Bone marrow (tissue), 2 donors: ENCODE measurements at regions not wholly inside any gene's neighbourhood (a gene's known extent, or its start where the extent isn't known, plus 50 kb on each side); places are given as distances from the start of the nearest gene placed in this dataset.
"Not testable (repeated sequence)": the region's sequence is repeated elsewhere in the genome, so short reads cannot be mapped to it uniquely, and the experiment has no call there.

Experiments
- DNase-seq, 2 donors: peaks; one replicate each; lab custom pipeline; 2025; lab: John Stamatoyannopoulos, UW

DNA sequence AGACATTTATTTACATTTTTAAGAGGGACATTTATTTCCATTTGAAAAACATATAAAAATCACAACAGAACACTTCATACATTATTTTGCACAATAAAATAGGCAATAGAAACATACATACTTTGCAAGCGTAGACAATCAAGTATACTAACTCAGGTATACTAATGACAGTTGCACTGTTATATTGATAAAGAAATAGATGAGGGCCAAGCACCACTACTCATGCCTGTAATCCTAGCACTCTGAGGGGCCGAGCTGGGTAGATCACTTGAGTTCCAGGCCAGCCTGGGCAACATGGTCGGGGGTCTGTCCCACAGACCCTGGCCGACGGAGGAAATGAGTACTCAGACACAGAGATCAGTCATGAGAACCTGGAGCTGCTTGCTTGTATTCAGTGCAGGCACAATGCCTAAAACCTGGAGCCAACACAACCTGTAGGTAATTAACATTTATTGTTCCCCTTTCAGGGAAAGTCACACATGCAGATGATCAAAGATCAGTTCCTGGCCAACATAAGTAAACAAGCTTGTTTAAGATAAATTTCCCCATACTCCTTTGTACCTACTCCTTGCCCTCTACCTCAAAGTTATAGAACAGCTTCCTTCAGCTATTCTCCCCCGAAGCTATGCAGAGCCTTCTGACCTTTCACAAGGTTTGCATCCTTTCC lies 1960.2 kb downstream of the SUCLG1 start:
- no peak for DNase-seq

DNA sequence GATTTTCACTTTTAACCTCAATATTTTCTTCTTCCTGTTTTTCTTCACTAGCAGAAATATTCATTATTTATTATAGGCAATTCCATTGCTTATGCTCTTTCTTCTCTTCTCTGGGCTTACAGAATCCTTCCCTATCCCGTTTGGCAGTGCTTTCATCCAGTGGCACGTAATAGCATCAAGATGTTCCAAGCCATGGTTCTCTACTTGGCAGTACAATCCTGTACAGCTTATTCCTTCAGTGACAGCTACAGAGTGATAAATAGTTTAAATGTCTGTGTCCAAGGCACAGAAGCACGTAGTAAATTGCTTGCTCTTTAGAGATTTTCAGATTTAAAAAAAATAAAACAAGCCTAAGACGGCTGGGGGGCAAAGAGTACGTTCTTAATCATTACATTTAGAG lies 1964.3 kb downstream of the SUCLG1 start:
- no peak for DNase-seq

DNA sequence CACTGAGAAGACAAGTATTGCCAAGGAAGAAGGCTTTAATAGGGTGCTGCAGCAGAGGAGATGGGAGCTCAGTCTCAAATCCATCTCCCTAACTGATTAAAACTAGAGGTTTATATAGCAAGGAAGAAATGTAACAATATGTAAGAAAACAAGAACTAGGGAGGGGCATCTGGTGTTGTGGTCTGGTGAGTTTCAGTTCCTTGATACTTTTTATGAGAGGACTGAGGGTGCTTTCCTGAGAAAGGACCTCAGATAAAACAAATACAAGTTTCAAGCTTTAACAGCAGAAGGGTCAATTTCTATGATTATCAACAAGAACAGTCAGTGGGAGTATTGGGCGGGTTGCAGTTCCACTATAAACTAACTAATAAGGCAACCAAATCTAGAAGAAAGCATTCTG lies 1967.5 kb downstream of the SUCLG1 start:
- DNase-seq, result no peak

DNA sequence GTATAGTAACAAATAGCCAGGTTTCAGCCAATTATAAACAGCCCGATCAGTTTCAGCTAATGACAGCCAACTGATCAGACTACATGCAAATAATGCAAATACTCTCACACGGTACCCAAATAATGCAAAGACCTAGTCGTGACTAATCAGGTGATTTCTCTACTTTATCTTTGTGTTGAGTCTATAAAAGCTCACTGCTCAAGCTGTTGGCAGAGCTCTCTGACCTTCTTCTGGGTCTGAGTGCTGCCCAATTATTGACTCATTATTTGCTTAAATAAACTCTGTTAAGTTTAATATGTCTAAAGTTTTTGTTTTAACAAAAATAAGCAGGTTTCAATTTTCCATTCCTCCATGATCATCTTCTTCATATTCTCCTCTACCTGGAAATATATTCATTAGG lies 1971.7 kb downstream of the SUCLG1 start:
- DNase-seq, result no peak

DNA sequence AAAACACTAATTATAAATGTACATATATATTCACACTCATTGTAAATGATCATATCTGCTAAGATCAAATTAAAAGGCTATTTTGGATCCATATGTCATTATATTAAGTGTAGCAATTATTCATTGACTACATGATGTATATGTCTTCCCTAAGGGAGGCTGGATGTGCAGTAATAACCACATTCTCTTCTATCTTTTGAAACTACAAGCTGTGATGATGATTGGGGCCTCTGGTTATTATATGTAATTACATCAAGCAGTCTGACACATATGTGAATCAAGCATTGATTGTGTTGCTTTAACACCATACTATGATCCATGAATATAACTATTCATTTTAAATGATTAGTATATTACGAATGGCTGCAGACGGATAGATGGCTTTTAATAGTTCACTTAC lies 1973.4 kb downstream of the SUCLG1 start:
- no peak for DNase-seq

DNA sequence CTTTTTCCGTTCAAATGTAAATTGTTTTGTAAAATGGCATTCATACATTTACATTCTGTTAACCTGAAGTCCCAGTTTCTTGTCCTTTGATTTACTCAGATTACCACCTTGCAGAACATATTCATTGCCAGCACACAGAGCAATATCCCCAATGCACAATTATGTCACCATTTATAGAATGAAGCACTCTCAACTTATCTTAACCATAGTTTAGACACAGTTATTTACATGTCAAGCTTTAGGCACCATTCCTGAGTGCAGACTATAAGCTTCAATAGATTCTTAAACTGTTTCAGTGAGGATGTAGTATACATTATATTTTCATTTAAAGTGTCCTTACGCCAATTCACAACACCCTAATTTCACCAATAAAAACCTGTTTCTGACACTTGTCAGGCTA lies 1977.9 kb downstream of the SUCLG1 start:
- DNase-seq, result no peak

DNA sequence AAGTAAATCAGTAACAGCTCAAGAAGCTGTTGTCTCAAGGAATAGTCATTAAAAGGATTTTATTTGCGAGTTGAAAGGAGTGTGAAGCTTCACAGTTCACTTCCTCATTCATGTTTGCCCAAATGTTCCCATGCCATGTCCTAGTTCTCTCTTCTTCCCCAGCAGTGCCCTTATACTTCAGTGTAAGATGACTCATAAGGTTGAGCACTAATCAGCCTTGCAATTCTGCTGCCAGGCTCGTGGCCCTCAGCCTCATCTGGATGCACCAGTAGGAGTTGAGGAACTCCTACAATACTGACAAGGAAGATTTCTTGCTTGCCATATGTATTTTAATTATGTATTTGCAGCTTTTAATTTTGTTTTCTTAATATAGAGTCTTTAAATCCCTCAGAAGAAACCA lies 1980.4 kb downstream of the SUCLG1 start:
- no peak for DNase-seq

DNA sequence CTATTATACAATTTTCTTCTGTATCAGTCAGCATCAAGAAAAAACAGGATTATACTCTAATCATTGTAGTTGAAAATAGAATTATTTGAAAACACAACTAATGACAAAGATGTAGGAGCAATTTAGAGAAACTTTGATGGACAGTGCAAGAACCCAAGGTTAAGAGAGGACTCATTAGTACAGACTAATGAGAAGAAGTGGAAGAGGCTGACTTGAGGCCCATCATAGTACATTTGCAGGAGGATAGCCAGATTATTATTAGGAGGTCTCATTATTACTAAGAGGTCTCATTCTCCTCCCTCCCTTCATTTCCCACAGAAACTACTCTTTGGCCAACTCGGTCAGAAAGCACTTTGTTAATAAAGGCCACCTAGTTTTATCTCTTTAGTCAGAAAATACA lies 1983.0 kb downstream of the SUCLG1 start:
- no peak for DNase-seq

DNA sequence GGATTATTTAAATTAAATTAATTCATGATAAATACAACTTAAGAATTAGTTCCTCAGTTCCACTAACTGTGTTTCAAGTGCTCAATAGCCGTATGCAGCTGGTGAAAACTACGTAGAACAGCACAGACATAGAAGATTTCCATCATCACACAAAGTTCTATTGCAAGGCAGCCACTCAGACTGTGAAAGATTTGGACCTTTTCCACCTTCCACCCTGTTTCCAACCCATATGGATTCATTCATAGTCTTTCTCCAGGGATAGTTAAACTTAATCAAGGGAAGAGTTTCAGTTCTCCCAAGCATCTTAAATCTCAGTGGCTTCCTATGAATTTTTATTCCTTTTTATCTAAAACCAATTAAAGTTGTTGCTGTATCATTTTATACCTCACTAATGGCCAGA lies 2030.8 kb downstream of the SUCLG1 start:
- no peak for DNase-seq

DNA sequence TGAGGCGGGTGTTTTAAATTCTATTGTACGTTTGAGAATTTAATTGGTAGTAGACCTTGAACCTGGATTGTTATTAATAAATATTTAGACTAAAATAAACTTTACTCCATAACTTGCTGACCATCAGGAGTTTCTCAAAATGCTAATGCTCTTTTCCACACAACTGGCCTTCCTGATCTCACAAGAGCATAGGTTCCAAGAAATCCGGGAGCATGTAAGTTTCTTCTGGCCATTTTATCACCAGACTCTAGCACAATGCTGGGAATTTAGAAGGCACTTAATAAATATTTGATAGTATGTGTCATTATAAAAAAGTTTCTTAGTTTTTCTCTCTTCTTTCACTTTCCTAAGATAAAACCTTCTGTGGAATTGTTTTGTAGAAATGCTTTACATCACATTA lies 2047.1 kb downstream of the SUCLG1 start:
- DNase-seq, result no peak

DNA sequence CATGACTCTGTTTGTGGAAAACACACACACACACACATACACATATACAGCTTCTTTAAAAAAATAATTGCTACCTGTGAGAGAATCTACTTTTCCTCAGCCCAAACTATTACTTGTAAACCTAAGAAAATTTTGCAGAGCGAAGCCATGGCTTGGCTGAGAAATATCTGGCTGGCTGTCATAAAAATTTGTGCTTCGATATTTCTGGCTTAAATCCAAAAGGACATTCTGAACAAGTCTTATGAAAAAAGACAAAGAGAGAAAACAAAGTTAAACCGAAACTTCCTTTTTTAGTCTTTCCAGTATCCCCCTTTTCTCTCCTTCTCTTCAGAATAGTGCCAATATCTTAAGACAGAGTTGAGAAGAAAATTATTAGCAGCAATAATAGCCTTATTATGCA lies 2048.0 kb downstream of the SUCLG1 start:
- DNase-seq, result no peak

DNA sequence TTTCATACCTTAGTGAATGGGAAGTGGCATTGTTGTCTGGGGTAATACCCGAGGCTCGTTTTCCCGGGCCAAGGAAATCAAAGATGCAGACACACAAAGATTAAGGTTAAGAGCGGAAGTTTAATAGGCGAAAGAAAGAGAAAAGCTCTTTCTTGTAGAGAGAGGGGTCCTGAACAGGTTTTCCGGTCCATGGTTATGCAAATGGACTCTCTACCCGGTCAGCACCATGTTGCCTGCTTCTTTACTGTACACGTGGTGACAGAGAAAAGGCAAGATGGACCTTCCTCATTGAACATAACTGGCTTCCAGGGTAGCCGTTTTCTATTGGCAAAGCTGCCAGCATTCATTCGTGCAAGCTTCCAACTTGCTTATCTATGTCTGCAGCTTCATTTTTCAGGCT lies 2063.5 kb downstream of the SUCLG1 start:
- DNase-seq, result no peak

DNA sequence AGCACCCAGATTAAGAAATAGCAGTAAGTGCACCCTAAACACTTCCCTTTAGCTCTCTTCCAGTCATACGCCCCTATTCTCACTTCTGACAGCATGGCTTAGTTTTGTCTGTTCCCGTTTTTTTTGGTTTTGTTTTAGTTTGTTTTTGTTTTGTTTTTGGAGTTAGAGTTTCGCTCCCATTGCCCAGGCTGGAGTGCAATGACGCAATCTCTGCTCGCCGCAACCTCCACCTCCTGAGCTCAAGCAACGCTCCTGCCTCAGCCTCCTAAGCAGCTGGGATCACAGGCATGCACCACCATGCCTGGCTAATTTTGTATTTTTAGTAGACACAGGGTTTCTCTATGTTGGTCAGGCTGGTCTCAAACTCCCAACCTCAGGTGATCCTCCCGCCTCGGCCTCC lies 2067.7 kb downstream of the SUCLG1 start:
- no peak for DNase-seq

DNA sequence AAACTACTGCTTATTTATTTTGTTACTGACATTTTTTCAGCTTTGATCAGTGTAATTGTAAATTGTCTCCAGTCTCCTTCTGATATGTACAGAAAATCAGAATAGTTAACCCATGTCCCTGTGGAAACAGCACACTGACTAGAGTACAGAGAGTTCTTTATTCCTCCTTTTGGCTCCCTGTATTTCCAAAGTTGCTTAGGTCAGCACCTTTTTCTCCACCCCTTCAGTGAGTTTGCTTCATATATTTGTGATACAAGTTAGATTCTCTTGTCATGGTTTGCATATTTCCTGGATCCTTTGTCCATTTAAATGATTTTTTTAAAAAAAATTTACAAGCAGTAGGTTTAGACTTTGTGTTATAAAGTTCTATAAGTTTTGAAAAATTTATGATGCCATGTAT lies 2051.1 kb upstream of the LRRTM1 start:
- no peak for DNase-seq

DNA sequence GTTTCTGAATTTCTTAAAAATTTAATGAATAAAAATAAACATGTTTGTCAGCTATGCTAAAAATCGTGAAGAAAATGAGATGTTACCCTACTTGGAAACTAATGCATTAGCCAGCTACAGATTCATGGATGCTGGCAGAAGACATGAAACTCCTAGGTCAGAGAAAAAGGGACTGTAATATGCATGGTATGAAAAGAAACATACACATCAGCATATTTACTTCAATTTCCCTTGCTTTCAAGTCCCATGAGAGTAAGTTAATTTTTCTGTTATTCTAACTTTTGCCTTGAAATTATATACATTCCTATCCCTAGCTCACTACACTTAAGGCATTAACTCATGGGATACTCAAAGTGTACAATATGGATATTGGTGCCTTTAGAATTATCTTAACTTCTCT lies 2041.4 kb upstream of the LRRTM1 start:
- no peak for DNase-seq

DNA sequence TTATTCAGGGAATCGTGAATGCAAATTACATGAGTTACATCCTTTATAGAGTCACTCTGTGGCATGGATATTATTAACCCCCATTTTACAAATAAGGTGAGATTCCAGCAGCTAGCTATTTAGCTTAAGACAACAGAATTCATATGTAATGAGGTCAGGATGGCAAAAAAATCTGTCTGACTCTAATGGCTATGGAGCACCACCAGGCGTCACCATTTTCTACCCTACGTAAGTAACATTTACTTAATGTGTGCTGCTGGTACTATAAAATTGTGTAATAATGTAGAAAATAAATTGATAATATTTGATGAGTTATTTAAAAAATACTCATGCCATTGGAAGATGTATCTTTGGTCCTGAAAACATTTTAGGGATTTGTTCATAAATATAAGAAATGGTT lies 2040.1 kb upstream of the LRRTM1 start:
- no peak for DNase-seq

DNA sequence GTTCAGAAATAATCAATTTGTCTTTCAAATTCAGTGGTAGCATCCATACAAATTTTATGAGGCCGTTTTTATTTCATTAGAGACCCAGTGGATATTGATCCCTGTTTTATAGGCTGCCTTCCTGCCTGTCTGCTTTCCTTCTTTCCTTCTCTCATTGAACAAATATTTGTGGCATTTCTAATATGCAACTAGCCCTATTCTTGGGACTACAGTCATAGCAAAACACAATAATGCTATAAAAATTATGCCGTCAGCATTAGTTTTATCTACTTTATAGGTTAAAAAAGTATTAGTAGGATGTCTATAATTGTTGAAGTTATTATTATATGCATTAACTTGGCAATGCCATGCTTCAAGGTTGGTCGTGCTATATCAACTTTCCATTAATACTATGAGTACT lies 2037.8 kb upstream of the LRRTM1 start:
- DNase-seq, result no peak

DNA sequence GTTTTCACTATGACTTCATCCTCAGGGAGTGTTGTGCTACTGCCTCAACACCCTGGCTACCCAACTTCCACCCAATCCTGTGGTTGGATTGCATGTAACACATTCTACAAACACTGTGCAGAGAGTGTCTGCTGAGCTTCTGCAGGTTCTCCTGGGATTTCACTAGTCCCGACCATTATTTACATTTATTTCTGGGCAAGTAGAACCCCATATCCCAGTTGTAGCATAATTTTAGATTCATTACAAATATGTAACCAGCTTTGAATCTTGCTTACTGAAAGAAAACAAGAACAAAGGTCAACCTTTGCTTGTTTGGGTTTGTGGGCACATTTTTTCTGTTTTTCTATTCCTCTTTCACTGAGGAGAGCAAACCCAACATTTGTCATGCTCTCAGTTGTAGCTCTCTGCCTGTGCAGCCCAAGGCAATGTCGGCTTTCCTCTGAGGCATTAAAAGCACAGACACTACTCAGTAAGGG lies 2036.1 kb upstream of the LRRTM1 start:
- DNase-seq, result no peak

DNA sequence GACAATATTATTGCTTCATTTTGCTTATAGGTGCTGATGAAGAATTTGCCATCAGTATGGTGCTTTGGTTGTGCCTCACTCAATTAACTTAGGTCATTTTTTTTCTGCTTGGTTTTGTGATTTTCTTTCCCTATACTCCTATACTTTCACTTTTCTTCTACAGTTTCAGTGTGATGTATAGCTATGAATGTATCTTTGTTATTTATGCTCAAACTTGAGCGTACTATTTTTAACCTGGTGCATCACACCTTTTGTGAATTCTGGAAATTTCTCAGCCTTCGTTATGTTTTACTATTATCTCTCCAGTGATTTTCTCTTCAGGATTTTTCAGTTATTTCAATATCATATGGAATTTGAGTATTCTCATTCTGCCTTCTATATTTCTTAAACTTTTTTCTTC lies 2035.3 kb upstream of the LRRTM1 start:
- DNase-seq, result no peak

DNA sequence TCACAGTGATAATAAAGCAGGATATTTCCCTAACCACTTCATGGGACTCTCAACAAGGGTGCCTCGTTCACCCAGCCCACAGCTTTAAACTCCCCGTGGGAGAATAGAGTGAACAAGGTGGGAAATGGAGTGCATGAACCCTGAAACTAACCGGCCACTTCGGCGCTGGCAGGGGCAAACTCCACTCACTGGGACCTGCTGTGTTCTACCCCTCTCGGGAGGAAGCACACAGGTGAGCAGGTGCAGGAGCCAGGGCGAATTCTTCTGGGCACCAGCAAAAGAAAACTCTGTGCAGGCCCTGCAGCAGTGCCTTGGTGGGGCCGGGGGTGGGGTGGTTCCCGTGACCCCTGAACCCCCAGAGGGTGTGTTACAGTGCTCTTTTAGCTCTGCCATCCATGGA lies 2029.1 kb upstream of the LRRTM1 start:
- DNase-seq, result no peak

DNA sequence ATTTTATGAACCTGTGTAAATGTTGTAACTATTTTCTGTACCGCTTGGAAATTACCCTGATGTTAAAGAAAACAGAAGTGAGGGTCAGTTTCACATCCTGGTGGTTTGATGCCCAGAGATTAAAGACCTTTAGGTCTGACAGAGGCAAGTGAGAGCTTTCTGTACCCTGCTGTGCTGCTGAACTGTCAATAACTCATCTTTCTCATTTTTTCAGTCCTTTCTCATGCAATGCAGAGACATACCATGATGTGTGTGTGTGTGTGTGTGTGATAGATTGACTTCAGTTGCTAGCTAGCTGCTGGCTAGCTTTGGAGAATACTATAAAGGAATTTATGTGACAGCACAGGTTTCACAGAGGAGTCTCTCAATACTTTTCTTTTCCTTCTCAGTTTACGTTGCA lies 2025.6 kb upstream of the LRRTM1 start:
- no peak for DNase-seq

DNA sequence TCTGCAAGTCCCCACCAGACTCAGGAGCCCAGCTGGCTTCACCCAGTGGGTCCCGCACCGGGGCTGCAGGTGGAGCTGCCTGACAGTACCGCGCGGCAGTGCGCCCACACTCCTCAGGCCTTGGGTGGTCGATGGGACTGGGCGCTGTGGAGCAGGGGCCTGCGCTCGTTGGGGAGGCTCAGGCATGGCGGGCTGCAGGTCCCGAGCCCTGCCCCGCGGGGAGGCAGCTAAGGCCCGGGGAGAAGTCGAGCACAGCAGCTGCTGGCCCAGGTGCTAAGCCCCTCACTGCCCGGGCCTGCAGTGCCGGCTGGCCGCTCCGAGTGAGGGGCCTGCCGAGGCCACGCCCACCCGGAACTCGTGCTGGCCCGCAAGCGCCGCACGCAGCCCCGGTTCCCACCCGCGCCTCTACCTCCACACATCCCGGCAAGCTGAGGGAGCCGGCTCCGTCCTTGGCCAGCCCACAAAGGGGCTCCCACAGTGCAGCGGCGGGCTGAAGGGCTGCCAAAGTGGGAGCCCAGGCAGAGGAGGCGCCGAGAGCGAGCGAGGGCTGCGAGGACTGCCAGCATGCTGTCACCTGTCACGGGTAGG lies 2021.7 kb upstream of the LRRTM1 start:
- DNase-seq, result not testable (repeated sequence)

DNA sequence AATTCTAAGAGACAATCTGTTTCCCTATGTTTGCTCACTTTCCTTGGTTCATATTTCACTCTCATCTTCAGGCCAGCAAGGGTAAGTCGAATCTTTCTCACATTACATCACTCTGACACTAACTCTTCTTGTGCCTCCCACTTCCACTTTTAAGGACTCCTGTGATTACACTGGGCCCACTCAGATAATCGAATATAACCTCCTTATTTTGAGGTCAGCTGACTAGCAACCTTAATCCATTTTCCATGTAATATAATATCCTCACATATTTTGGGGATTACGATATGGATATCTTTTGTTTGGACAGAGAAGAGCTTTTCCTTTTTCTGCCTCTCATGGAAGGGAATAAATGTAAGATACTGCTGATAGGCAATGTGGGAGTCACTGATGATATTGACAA lies 2015.7 kb upstream of the LRRTM1 start:
- no peak for DNase-seq

DNA sequence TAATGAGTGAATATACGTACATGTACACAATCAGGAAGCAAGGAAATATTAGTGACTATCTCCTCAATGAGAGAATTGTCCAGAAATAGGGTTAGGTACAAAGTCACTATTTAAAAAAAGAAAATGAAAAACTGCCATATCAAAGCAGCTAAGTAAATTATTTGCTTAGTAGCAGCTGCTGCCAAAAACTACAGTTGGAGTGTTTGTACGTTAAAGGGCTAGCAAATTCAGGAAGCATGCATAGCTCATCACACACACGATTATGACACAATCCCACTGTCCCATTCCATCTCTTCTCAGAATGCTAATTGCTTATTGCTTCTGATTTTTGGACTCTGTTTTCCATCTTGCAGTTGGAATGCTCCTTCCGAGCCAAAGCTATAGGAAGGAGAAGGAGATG lies 2012.5 kb upstream of the LRRTM1 start:
- no peak for DNase-seq
